PC-3 (cell line): ENCODE measurements at regions not wholly inside any gene's neighbourhood (a gene's known extent, or its start where the extent isn't known, plus 50 kb on each side); places are given as distances from the start of the nearest gene placed in this dataset.
"Not testable (repeated sequence)": the region's sequence is repeated elsewhere in the genome, so short reads cannot be mapped to it uniquely, and the experiment has no call there.

Source experiments
- EZH2 ChIP-seq: fragments of 300-600 bp; sonication (generic); IDR thresholded peaks from one replicate; pipeline ENCODE4 v1.6.1; 2017; ENCODE audit warnings: antibody characterized with exemption, mild to moderate bottlenecking, low read length; ENCODE audit not compliant: unreplicated experiment
- EZH2phosphoT487 ChIP-seq: fragments of 300-600 bp; sonication (generic); IDR thresholded peaks from 2 replicates; pipeline ENCODE4 v1.6.1; 2018; ENCODE audit warnings: mild to moderate bottlenecking, antibody characterized with exemption, low read length, borderline replicate concordance
- TF ChIP-seq, protein P1 (sequence below): fragments of 300-600 bp; sonication (generic); conservative IDR thresholded peaks from 2 replicates; pipeline ENCODE4 v1.5.1; 2017; ENCODE audit warnings: antibody characterized with exemption, low read depth, mild to moderate bottlenecking, low read length

DNA sequence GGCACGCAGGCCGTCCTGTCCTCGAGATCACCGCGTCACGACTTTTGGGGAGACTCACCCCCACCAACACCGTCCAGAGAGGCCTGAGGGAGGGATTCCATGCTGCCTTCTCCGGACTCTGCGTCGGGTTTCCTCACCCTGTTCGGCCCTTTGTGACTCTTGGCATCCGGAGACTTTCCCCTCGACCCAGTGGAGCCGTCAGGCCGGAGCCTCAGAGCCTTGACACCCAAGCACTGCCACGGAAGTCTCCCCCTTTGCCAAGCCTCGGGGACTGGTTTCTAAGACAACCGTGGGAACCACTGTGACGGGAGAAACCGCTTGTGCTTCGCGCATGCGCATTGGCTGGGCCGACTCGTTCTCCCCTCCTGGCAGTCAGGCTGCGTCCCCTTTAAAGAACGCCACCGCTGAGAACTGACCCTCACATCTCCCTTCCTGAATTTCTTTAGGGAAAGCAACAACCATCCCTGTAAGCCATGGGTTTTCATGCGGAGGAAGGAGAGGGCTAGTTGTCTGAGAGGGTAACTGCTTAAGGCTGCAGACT is 672.7 kb downstream of the SPATA31A7 start:
- TF ChIP-seq, protein P1, sequence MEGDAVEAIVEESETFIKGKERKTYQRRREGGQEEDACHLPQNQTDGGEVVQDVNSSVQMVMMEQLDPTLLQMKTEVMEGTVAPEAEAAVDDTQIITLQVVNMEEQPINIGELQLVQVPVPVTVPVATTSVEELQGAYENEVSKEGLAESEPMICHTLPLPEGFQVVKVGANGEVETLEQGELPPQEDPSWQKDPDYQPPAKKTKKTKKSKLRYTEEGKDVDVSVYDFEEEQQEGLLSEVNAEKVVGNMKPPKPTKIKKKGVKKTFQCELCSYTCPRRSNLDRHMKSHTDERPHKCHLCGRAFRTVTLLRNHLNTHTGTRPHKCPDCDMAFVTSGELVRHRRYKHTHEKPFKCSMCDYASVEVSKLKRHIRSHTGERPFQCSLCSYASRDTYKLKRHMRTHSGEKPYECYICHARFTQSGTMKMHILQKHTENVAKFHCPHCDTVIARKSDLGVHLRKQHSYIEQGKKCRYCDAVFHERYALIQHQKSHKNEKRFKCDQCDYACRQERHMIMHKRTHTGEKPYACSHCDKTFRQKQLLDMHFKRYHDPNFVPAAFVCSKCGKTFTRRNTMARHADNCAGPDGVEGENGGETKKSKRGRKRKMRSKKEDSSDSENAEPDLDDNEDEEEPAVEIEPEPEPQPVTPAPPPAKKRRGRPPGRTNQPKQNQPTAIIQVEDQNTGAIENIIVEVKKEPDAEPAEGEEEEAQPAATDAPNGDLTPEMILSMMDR, result not testable (repeated sequence)
- TF ChIP-seq EZH2, EZH2phosphoT487: not testable (repeated sequence)
